MM.1S (cell line): ENCODE measurements at regions not wholly inside any gene's neighbourhood (a gene's known extent, or its start where the extent isn't known, plus 50 kb on each side); places are given as distances from the start of the nearest gene placed in this dataset.

Experiments used
- CTCF ChIP-seq: fragments of 300-600 bp; sonication (generic); IDR thresholded peaks from 2 replicates; pipeline ENCODE4 v1.5.1; 2016; ENCODE audit warnings: antibody characterized with exemption, low read length, mixed read lengths
- EZH2 ChIP-seq: fragments of 300-600 bp; sonication (generic); optimal IDR thresholded peaks from 2 replicates; pipeline ENCODE3; 2017; ENCODE audit warnings: low read depth, mild to moderate bottlenecking, antibody characterized with exemption, low read length, mixed read lengths
- EZH2phosphoT487 ChIP-seq: fragments of 300-600 bp; sonication (generic); IDR thresholded peaks from 2 replicates; pipeline ENCODE4 v1.6.1; 2018; ENCODE audit warnings: antibody characterized with exemption, low read length

GRCh38 chr2:145729993-145730770 is 1210.3 kb upstream of the ZEB2 start:
- TF ChIP-seq CTCF: no peak
- no peak for TF ChIP-seq EZH2
- no peak for TF ChIP-seq EZH2phosphoT487
